WTC11 (cell line): ENCODE measurements at regions not wholly inside any gene's neighbourhood (a gene's known extent, or its start where the extent isn't known, plus 50 kb on each side); places are given as distances from the start of the nearest gene placed in this dataset.
A peak's percentile ranks its signal among the peaks of the same experiment; 100 is the strongest.
"Not testable (repeated sequence)": the region's sequence is repeated elsewhere in the genome, so short reads cannot be mapped to it uniquely, and the experiment has no call there.

Source experiments
- ATAC-seq: fragments of 200-7000 bp; cut with Tn5 transposase; 2 replicates; pipeline ENCODE4 v1.10.0; 2021; ENCODE audit warnings: mild to moderate bottlenecking, moderate library complexity
- CTCF ChIA-PET: fragments of 300-600 bp; sonication (Branson Sonifier 250); formaldehyde crosslinking; loops from one replicate; lab custom pipeline; 2021; ENCODE audit warnings: antibody characterized with exemption; lab: Charles Lee
- POLR2A ChIA-PET: fragments of 350-600 bp; sonication (Branson Sonifier 250); formaldehyde crosslinking; loops from one replicate; lab custom pipeline; 2021; ENCODE audit warnings: antibody characterized with exemption; lab: Charles Lee
- DNase-seq: peaks from one replicate; pipeline ENCODE4 v3.0.0; 2021; ENCODE audit warnings: low spot score
- H3K27ac Mint-ChIP-seq: 2 replicates; pipeline ENCODE4 v1.8.0; 2021; ENCODE audit warnings: mixed read lengths
- H3K27me3 Mint-ChIP-seq: 2 replicates; pipeline ENCODE4 v1.8.0; 2021; ENCODE audit warnings: low read depth, mild to moderate bottlenecking, moderate library complexity, mixed read lengths
- H3K36me3 Mint-ChIP-seq: 2 replicates; pipeline ENCODE4 v1.8.0; 2021; ENCODE audit warnings: mixed read lengths
- H3K4me1 Mint-ChIP-seq: 2 replicates; pipeline ENCODE4 v1.8.0; 2022; ENCODE audit warnings: mixed read lengths
- H3K4me3 Mint-ChIP-seq: 2 replicates; pipeline ENCODE4 v1.8.0; 2021; ENCODE audit warnings: mild to moderate bottlenecking, moderate library complexity, mixed read lengths
- H3K9me3 Mint-ChIP-seq: 2 replicates; pipeline ENCODE4 v1.8.0; 2021; ENCODE audit warnings: mixed read lengths
- CBFB ChIP-seq: sonication (generic); formaldehyde crosslinking; IDR thresholded peaks from 2 replicates; pipeline ENCODE4 v1.8.1; 2022; ENCODE audit warnings: mild to moderate bottlenecking, low read depth, missing genetic modification reagents
- ESRRA ChIP-seq: sonication (generic); formaldehyde crosslinking; IDR thresholded peaks from 2 replicates; pipeline ENCODE4 v1.8.1; 2022; ENCODE audit warnings: mild to moderate bottlenecking, missing genetic modification reagents, borderline replicate concordance
- FOXK1 ChIP-seq: sonication (generic); formaldehyde crosslinking; IDR thresholded peaks from 2 replicates; pipeline ENCODE4 v1.8.0; 2022; ENCODE audit warnings: mild to moderate bottlenecking, moderate library complexity, missing genetic modification reagents
- NFATC4 ChIP-seq: fragments of 250-450 bp; sonication (Bioruptor Pico); IDR thresholded peaks from 2 replicates; pipeline ENCODE4 v1.9.0; 2021; ENCODE audit warnings: mild to moderate bottlenecking
- NR2C2 ChIP-seq: sonication (generic); formaldehyde crosslinking; IDR thresholded peaks from 2 replicates; pipeline ENCODE4 v1.8.0; 2022; ENCODE audit warnings: mild to moderate bottlenecking, missing genetic modification reagents
- TP53 ChIP-seq: sonication (generic); formaldehyde crosslinking; IDR thresholded peaks from 2 replicates; pipeline ENCODE4 v1.8.1; 2023; ENCODE audit warnings: mild to moderate bottlenecking, missing genetic modification reagents
- ZNF219 ChIP-seq: sonication (generic); formaldehyde crosslinking; IDR thresholded peaks from 2 replicates; pipeline ENCODE4 v1.8.0; 2023; ENCODE audit warnings: missing genetic modification reagents, mild to moderate bottlenecking, borderline replicate concordance
- TF ChIP-seq, protein P1 (sequence below): sonication (generic); formaldehyde crosslinking; IDR thresholded peaks from 2 replicates; pipeline ENCODE4 v1.8.1; 2023; ENCODE audit warnings: mild to moderate bottlenecking, missing genetic modification reagents, moderate library complexity
- TF ChIP-seq, protein P2 (sequence below): sonication (generic); formaldehyde crosslinking; IDR thresholded peaks from 2 replicates; pipeline ENCODE4 v1.8.0; 2022; ENCODE audit warnings: missing genetic modification reagents
- TF ChIP-seq, protein P3 (sequence below): fragments of 200-600 bp; IDR thresholded peaks from 2 replicates; pipeline ENCODE4 v1.8.0; 2022; ENCODE audit warnings: antibody characterized with exemption
- TF ChIP-seq, protein P4 (sequence below): fragments of 250-450 bp; sonication (Bioruptor Pico); IDR thresholded peaks from 2 replicates; pipeline ENCODE4 v1.9.0; 2021; ENCODE audit warnings: mild to moderate bottlenecking, borderline replicate concordance

- TF ChIP-seq, protein P1, sequence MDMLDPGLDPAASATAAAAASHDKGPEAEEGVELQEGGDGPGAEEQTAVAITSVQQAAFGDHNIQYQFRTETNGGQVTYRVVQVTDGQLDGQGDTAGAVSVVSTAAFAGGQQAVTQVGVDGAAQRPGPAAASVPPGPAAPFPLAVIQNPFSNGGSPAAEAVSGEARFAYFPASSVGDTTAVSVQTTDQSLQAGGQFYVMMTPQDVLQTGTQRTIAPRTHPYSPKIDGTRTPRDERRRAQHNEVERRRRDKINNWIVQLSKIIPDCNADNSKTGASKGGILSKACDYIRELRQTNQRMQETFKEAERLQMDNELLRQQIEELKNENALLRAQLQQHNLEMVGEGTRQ (CRISPR knock-in tag), result no peak
- no peak for TF ChIP-seq NR2C2
Observed at GRCh38 chr2:221961561-221961960, 337.2 kb downstream of the PAX3 start (continued).

- TF ChIP-seq, protein P2, sequence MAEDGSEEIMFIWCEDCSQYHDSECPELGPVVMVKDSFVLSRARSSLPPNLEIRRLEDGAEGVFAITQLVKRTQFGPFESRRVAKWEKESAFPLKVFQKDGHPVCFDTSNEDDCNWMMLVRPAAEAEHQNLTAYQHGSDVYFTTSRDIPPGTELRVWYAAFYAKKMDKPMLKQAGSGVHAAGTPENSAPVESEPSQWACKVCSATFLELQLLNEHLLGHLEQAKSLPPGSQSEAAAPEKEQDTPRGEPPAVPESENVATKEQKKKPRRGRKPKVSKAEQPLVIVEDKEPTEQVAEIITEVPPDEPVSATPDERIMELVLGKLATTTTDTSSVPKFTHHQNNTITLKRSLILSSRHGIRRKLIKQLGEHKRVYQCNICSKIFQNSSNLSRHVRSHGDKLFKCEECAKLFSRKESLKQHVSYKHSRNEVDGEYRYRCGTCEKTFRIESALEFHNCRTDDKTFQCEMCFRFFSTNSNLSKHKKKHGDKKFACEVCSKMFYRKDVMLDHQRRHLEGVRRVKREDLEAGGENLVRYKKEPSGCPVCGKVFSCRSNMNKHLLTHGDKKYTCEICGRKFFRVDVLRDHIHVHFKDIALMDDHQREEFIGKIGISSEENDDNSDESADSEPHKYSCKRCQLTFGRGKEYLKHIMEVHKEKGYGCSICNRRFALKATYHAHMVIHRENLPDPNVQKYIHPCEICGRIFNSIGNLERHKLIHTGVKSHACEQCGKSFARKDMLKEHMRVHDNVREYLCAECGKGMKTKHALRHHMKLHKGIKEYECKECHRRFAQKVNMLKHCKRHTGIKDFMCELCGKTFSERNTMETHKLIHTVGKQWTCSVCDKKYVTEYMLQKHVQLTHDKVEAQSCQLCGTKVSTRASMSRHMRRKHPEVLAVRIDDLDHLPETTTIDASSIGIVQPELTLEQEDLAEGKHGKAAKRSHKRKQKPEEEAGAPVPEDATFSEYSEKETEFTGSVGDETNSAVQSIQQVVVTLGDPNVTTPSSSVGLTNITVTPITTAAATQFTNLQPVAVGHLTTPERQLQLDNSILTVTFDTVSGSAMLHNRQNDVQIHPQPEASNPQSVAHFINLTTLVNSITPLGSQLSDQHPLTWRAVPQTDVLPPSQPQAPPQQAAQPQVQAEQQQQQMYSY (CRISPR knock-in tag), result no peak
- TF ChIP-seq TP53 (CRISPR knock-in tag), result no peak
- TF ChIP-seq NFATC4 (CRISPR knock-in tag), result no peak
- TF ChIP-seq CBFB (CRISPR knock-in tag), result no peak
- no peak for TF ChIP-seq ESRRA (CRISPR knock-in tag)
- TF ChIP-seq, protein P3, sequence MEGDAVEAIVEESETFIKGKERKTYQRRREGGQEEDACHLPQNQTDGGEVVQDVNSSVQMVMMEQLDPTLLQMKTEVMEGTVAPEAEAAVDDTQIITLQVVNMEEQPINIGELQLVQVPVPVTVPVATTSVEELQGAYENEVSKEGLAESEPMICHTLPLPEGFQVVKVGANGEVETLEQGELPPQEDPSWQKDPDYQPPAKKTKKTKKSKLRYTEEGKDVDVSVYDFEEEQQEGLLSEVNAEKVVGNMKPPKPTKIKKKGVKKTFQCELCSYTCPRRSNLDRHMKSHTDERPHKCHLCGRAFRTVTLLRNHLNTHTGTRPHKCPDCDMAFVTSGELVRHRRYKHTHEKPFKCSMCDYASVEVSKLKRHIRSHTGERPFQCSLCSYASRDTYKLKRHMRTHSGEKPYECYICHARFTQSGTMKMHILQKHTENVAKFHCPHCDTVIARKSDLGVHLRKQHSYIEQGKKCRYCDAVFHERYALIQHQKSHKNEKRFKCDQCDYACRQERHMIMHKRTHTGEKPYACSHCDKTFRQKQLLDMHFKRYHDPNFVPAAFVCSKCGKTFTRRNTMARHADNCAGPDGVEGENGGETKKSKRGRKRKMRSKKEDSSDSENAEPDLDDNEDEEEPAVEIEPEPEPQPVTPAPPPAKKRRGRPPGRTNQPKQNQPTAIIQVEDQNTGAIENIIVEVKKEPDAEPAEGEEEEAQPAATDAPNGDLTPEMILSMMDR, result no peak
- TF ChIP-seq FOXK1, result no peak
- Mint-ChIP-seq H3K9me3 (peaks cover 2% of the 10 kb centered on the region; the same call in 1 of the 2 replicates), H3K27ac (no peak overlapping the region), H3K27me3 (no peaks in the 10 kb centered on the region), H3K36me3 (no peaks in the 10 kb centered on the region), H3K4me3 (no peak overlapping the region), H3K4me1 (peaks cover 3% of the 10 kb centered on the region; the same call in 1 of the 2 replicates)
- CTCF ChIA-PET, result no interaction called here
- ATAC-seq (peak; percentile 94), DNase-seq (peak; percentile 22)
- POLR2A ChIA-PET, result no interaction called here
Observed at GRCh38 chr2:221958224-221958623, 340.6 kb downstream of the PAX3 start.

DNA sequence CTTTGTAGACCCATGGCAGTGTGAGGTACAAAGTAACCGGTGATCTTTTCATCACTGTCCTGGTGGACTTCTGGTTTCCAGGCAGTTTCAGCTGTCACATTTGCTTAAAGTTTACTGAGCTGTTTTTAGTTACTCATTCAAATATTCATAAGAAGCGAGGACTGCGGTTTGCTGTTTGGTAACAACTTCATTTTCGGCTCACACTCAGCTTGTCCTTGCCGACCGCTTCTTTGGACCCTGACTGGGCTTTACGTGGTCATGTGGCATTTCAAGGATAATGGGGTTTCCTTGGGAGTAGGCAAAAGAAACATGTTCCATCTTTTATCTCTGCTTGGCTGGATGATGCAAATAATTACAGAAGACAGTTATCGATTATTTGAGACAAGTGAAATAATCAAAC, 350.7 kb downstream of the PAX3 start:
- CTCF ChIA-PET, result no interaction called here
- Mint-ChIP-seq H3K9me3 (peaks cover 20% of the 10 kb centered on the region), H3K36me3 (peaks cover 4% of the 10 kb centered on the region; the same call in 1 of the 2 replicates), H3K4me1 (no peaks in the 10 kb centered on the region), H3K27ac (no peak overlapping the region)
- POLR2A ChIA-PET, result no interaction called here
- TF ChIP-seq ZNF219 (CRISPR knock-in tag), result no peak
- TF ChIP-seq, protein P4, sequence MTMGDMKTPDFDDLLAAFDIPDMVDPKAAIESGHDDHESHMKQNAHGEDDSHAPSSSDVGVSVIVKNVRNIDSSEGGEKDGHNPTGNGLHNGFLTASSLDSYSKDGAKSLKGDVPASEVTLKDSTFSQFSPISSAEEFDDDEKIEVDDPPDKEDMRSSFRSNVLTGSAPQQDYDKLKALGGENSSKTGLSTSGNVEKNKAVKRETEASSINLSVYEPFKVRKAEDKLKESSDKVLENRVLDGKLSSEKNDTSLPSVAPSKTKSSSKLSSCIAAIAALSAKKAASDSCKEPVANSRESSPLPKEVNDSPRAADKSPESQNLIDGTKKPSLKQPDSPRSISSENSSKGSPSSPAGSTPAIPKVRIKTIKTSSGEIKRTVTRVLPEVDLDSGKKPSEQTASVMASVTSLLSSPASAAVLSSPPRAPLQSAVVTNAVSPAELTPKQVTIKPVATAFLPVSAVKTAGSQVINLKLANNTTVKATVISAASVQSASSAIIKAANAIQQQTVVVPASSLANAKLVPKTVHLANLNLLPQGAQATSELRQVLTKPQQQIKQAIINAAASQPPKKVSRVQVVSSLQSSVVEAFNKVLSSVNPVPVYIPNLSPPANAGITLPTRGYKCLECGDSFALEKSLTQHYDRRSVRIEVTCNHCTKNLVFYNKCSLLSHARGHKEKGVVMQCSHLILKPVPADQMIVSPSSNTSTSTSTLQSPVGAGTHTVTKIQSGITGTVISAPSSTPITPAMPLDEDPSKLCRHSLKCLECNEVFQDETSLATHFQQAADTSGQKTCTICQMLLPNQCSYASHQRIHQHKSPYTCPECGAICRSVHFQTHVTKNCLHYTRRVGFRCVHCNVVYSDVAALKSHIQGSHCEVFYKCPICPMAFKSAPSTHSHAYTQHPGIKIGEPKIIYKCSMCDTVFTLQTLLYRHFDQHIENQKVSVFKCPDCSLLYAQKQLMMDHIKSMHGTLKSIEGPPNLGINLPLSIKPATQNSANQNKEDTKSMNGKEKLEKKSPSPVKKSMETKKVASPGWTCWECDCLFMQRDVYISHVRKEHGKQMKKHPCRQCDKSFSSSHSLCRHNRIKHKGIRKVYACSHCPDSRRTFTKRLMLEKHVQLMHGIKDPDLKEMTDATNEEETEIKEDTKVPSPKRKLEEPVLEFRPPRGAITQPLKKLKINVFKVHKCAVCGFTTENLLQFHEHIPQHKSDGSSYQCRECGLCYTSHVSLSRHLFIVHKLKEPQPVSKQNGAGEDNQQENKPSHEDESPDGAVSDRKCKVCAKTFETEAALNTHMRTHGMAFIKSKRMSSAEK, result no peak
- TF ChIP-seq, all 79 proteins: peak for 0
- ATAC-seq, result no peak
- Mint-ChIP-seq H3K27me3 (no peaks in the 10 kb centered on the region), H3K4me3 (no peak overlapping the region)
- DNase-seq, result no peak

DNA sequence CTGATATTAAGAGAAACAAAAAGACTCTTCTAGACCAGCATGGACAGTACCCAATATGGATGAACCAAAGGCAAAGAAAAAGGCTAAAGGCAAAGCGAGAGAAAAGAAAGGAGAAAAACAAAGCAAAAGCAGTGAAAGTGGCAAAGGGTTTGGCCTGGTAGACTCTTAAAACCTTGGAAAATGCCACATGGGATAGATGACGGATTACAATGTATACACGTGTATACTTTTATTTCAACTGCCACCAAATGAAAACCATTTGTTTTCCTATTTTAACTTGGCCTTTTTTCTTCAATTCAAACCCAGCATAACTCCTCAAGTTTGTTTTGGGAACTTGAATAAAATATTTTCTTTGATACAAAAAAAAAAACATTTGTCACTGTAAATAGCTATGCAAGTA, 354.3 kb downstream of the PAX3 start:
- ATAC-seq, POLR2A ChIA-PET, H3K27ac Mint-ChIP-seq, DNase-seq, CTCF ChIA-PET, H3K36me3 Mint-ChIP-seq, H3K4me1 Mint-ChIP-seq, H3K4me3 Mint-ChIP-seq, H3K27me3 Mint-ChIP-seq: not testable (repeated sequence)
- H3K9me3 Mint-ChIP-seq, result peaks cover 15% of the 10 kb centered on the region
